ENCODE measurements at regions not wholly inside any gene's neighbourhood (a gene's known extent, or its start where the extent isn't known, plus 50 kb on each side); places are given as distances from the start of the nearest gene placed in this dataset.

DNA sequence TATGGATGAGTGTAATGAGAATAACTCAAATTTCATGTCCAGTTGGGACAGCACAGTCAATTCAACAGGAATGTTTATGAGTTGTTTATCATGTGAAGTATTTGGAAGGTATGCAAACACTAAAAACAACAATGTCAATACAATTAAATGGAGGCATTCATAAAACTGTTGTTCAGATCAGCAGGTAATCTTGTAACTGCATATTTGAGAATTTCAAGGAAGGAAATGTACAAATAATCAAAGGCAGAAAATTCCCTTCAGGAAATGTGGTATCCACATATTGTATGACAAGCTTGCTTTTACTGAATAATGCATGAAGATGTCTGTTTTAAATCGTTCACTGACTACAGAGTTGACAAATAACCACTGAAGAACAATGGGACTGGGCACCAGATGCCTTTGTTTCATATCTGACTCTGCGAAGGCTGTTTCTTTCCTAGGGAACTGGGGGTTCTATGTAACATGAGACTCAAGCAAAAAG is 198.3 kb downstream of the LTN1 start:
- TF ChIP-seq BHLHE40 (IDR thresholded peaks at IDR 0.05; ENCODE audit: borderline replicate concordance), result no peak
- TF ChIP-seq ARNT (IDR thresholded peaks at IDR 0.05), result no peak
- TF ChIP-seq CTBP1 (IDR thresholded peaks at IDR 0.05; ENCODE audit: borderline replicate concordance), result no peak
- TF ChIP-seq LEF1 (IDR thresholded peaks at IDR 0.05; ENCODE audit: borderline replicate concordance), result no peak

Data from HEK293T (cell line).